ENCODE measurements at regions not wholly inside any gene's neighbourhood (a gene's known extent, or its start where the extent isn't known, plus 50 kb on each side); places are given as distances from the start of the nearest gene placed in this dataset.

DNA sequence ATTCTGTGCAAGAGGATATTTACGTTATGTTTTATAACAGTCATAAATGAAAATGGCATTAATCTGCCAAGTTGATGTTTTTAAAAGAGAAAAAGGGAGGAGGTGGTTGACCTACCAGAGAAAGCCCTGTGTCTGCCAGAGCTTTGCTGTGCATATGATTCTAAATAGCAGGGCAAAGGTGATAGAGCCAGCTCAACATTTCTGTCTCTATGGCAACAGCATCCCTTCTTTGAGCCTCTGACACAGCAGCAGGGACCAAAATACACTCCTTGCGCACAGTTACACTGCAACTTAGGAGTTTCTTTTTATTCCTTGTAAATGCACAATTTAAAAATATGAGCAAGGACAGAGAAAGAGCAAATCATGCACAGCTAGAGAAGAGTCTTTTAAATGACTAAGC is 133.3 kb upstream of the RAI2 start:
- H3K36me3 ChIP-seq (ENCODE audit: control insufficient read depth, insufficient read depth, low read length): no peaks in the 10 kb centered on the region
- POLR2A ChIA-PET: no interaction called here
- no peaks in the 10 kb centered on the region for H3K27me3 ChIP-seq (ENCODE audit: control insufficient read depth in 2 of 2, insufficient read depth in 2 of 2, low read length in 2 of 2)
- BruUV-seq (replicated peaks): no TSS peak
- no peaks in the 10 kb centered on the region for H4K20me1 ChIP-seq (replicated peaks; ENCODE audit: control insufficient read depth, insufficient read depth, low read length)
- ATAC-seq (no peak), DNase-seq (ENCODE audit: extremely low read depth in 1 of 4, low spot score in 3 of 4) (no peak), FAIRE-seq (no peak)
- no peak overlapping the region for H3K27ac ChIP-seq (ENCODE audit: extremely low read depth, low read depth, low read length)
- intact Hi-C loops (cut with micrococcal nuclease): no loop called here
- in situ Hi-C loops (cut with MboI): no loop called here
- no peaks in the 10 kb centered on the region for H3K4me1 ChIP-seq (replicated peaks in 1 of 2; ENCODE audit: control insufficient read depth in 2 of 2, insufficient read depth in 2 of 2, low read length in 2 of 2)
- no peaks in the 10 kb centered on the region for H3K9me1 ChIP-seq (ENCODE audit: control insufficient read depth, insufficient read depth, low read length)
- CTCF ChIA-PET (ENCODE audit: low intra/inter-chr PET ratio): no interaction called here
- H3K9me3 ChIP-seq (replicated peaks; ENCODE audit: control insufficient read depth, insufficient read depth, low read depth, low read length): no peaks in the 10 kb centered on the region
- TF ChIP-seq RFX1 (IDR thresholded peaks at IDR 0.05) (peak; percentile 39; the same call in 1 of the 2 replicates), CEBPB (tag; IDR thresholded peaks at IDR 0.05) (no peak)
- no peak overlapping the region for H3K4me2 ChIP-seq (ENCODE audit: insufficient read depth, low read length)
- H3K79me2 ChIP-seq (ENCODE audit: control insufficient read depth, insufficient read depth, low read length): no peaks in the 10 kb centered on the region
- 0% methylated on average over 1 of the region's 2 CpGs for WGBS (ENCODE audit: insufficient coverage, low coverage, missing lambda C conversion rate)
- H2AFZ ChIP-seq (ENCODE audit: low read depth, low read length): no peak overlapping the region
- H3K4me3 ChIP-seq: no peak overlapping the region
- no peak overlapping the region for H3K9ac ChIP-seq (ENCODE audit: insufficient read depth in 1 of 2, low read depth in 2 of 2, low read length in 2 of 2)

DNA sequence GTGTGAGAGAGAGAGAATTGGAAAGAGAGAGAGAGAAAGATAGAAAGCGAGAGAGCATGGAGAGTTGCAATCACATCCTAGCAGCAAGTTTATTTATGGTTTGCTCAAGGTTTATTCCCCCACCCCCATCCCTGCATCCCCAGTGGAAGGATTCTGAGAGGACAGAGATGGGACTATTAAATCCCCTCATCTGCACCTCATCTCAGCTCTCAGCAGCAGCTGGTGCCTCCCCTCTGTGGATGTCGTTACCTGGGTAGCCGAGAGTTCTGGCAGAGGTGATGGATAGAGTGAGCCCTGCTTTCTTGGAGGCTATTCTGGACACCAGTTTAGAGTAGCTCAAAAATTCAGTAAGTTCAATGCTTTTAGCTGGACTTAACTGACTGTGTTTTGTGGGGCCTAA is 132.0 kb upstream of the RAI2 start:
- intact Hi-C loops (cut with micrococcal nuclease): no loop called here
- no peak overlapping the region for H3K27ac ChIP-seq (ENCODE audit: extremely low read depth, low read depth, low read length)
- TF ChIP-seq ZNF311 (CRISPR knock-in tag; IDR thresholded peaks at IDR 0.05) (no peak), CCAR2 (IDR thresholded peaks at IDR 0.05; ENCODE audit: low read depth, low read length) (no peak)
- no peaks in the 10 kb centered on the region for H3K9me1 ChIP-seq (ENCODE audit: control insufficient read depth, insufficient read depth, low read length)
- H3K4me2 ChIP-seq (ENCODE audit: insufficient read depth, low read length): no peak overlapping the region
- FAIRE-seq (no peak), DNase-seq (ENCODE audit: extremely low read depth in 1 of 4, low spot score in 3 of 4) (no peak), ATAC-seq (no peak)
- ChIA-PET POLR2A (no interaction called here), CTCF (ENCODE audit: low intra/inter-chr PET ratio) (no interaction called here)
- no TSS peak for BruUV-seq (replicated peaks)
- H3K36me3 ChIP-seq (ENCODE audit: control insufficient read depth, insufficient read depth, low read length): no peaks in the 10 kb centered on the region
- WGBS (ENCODE audit: insufficient coverage, low coverage, missing lambda C conversion rate): 0% methylated on average over 3 of the region's 3 CpGs
- no peaks in the 10 kb centered on the region for H3K79me2 ChIP-seq (ENCODE audit: control insufficient read depth, insufficient read depth, low read length)
- no peaks in the 10 kb centered on the region for H3K9me3 ChIP-seq (replicated peaks; ENCODE audit: control insufficient read depth, insufficient read depth, low read depth, low read length)
- no peak overlapping the region for H3K9ac ChIP-seq (ENCODE audit: insufficient read depth in 1 of 2, low read depth in 2 of 2, low read length in 2 of 2)
- H3K4me1 ChIP-seq (replicated peaks in 1 of 2; ENCODE audit: control insufficient read depth in 2 of 2, insufficient read depth in 2 of 2, low read length in 2 of 2): no peaks in the 10 kb centered on the region
- no peak overlapping the region for H3K4me3 ChIP-seq
- no peaks in the 10 kb centered on the region for H4K20me1 ChIP-seq (replicated peaks; ENCODE audit: control insufficient read depth, insufficient read depth, low read length)
- no peaks in the 10 kb centered on the region for H3K27me3 ChIP-seq (ENCODE audit: control insufficient read depth in 2 of 2, insufficient read depth in 2 of 2, low read length in 2 of 2)
- H2AFZ ChIP-seq (ENCODE audit: low read depth, low read length): no peak overlapping the region
- in situ Hi-C loops (cut with MboI): no loop called here

All from K562 (cell line).